ENCODE measurements at regions not wholly inside any gene's neighbourhood (a gene's known extent, or its start where the extent isn't known, plus 50 kb on each side); places are given as distances from the start of the nearest gene placed in this dataset.

GRCh38 chr7:118559207-118559606 lies 334.7 kb downstream of the ANKRD7 start:
- TF ChIP-seq, protein P1, sequence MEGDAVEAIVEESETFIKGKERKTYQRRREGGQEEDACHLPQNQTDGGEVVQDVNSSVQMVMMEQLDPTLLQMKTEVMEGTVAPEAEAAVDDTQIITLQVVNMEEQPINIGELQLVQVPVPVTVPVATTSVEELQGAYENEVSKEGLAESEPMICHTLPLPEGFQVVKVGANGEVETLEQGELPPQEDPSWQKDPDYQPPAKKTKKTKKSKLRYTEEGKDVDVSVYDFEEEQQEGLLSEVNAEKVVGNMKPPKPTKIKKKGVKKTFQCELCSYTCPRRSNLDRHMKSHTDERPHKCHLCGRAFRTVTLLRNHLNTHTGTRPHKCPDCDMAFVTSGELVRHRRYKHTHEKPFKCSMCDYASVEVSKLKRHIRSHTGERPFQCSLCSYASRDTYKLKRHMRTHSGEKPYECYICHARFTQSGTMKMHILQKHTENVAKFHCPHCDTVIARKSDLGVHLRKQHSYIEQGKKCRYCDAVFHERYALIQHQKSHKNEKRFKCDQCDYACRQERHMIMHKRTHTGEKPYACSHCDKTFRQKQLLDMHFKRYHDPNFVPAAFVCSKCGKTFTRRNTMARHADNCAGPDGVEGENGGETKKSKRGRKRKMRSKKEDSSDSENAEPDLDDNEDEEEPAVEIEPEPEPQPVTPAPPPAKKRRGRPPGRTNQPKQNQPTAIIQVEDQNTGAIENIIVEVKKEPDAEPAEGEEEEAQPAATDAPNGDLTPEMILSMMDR (IDR thresholded peaks at IDR 0.05), result no peak
- TF ChIP-seq EZH2 (IDR thresholded peaks at IDR 0.05; ENCODE audit: borderline replicate concordance, insufficient read depth, low read depth, low read length, poor library complexity, severe bottlenecking), result no peak
